Medulla oblongata (tissue), 1 donor: ENCODE measurements at regions not wholly inside any gene's neighbourhood (a gene's known extent, or its start where the extent isn't known, plus 50 kb on each side); places are given as distances from the start of the nearest gene placed in this dataset.
"Not testable (repeated sequence)": the region's sequence is repeated elsewhere in the genome, so short reads cannot be mapped to it uniquely, and the experiment has no call there.

Source experiments
- DNase-seq: peaks from one replicate; pipeline ENCODE4 v3.0.0-alpha.2; 2015; ENCODE audit errors: extremely low spot score

- no peak for DNase-seq
Observed at GRCh38 chr20:61090541-61090940, 161.5 kb upstream of the CDH4 start.

- no peak for DNase-seq
Observed at GRCh38 chr20:61092251-61092650, 159.8 kb upstream of the CDH4 start.

- DNase-seq, result no peak
Observed at GRCh38 chr20:61094581-61094980, 157.5 kb upstream of the CDH4 start.

- no peak for DNase-seq
Observed at GRCh38 chr20:61096463-61096862, 155.6 kb upstream of the CDH4 start.

- DNase-seq, result no peak
Observed at GRCh38 chr20:61099806-61100205, 152.3 kb upstream of the CDH4 start.

GRCh38 chr20:61100489-61100888 is 151.6 kb upstream of the CDH4 start:
- DNase-seq, result no peak

- not testable (repeated sequence) for DNase-seq
Observed at GRCh38 chr20:61101321-61101720, 150.7 kb upstream of the CDH4 start.

GRCh38 chr20:61104232-61104631 is 147.8 kb upstream of the CDH4 start:
- DNase-seq, result no peak

- no peak for DNase-seq
Observed at GRCh38 chr20:61105395-61105794, 146.7 kb upstream of the CDH4 start.

GRCh38 chr20:61106438-61106837 is 145.6 kb upstream of the CDH4 start:
- DNase-seq, result no peak

GRCh38 chr20:61109221-61109805 is 142.7 kb upstream of the CDH4 start:
- DNase-seq, result no peak

- DNase-seq, result no peak
Observed at GRCh38 chr20:61112515-61112914, 139.5 kb upstream of the CDH4 start.

GRCh38 chr20:61113731-61114130 is 138.3 kb upstream of the CDH4 start:
- DNase-seq, result no peak

GRCh38 chr20:61114493-61115175 is 137.4 kb upstream of the CDH4 start:
- DNase-seq, result no peak

- peak; percentile 54 for DNase-seq
Observed at GRCh38 chr20:61115364-61116065, 136.5 kb upstream of the CDH4 start.

- DNase-seq, result no peak
Observed at GRCh38 chr20:61117725-61118124, 134.3 kb upstream of the CDH4 start.

GRCh38 chr20:61118429-61119224 is 133.4 kb upstream of the CDH4 start:
- DNase-seq, result no peak

GRCh38 chr20:61119273-61119672 is 132.8 kb upstream of the CDH4 start:
- DNase-seq, result no peak

- DNase-seq, result no peak
Observed at GRCh38 chr20:61119794-61120410, 132.2 kb upstream of the CDH4 start.

GRCh38 chr20:61120595-61121515 is 131.2 kb upstream of the CDH4 start:
- DNase-seq, result peak; percentile 41

GRCh38 chr20:61121661-61122060 is 130.4 kb upstream of the CDH4 start:
- DNase-seq, result no peak
